OCI-LY7 (cell line): ENCODE measurements at regions not wholly inside any gene's neighbourhood (a gene's known extent, or its start where the extent isn't known, plus 50 kb on each side); places are given as distances from the start of the nearest gene placed in this dataset.

Source experiments
- BruUV-seq: library from RNA; stranded (reverse); fragments of 400-500 nt; replicated peaks from 2 replicates; lab custom pipeline; 2021; lab: Mats Ljungman, UMichigan
- CTCF ChIA-PET: fragments of 300-600 bp; sonication (Branson Sonifier 250); formaldehyde crosslinking; loops from one replicate; lab custom pipeline; 2022; ENCODE audit warnings: antibody characterized with exemption; ENCODE audit not compliant: unreplicated experiment; lab: Charles Lee
- POLR2A ChIA-PET: fragments of 300-600 bp; sonication (Branson Sonifier 250); formaldehyde crosslinking; loops from one replicate; lab custom pipeline; 2022; ENCODE audit warnings: antibody characterized with exemption; lab: Charles Lee
- DNase-seq: peaks from one replicate; pipeline ENCODE4 v3.0.0-alpha.2; 2015; ENCODE audit warnings: low spot score
- H2AFZ ChIP-seq: fragments of 200-600 bp; sonication (generic), shearing (Covaris generic); 2 replicates; pipeline ENCODE4 v1.6.1; 2014; ENCODE audit warnings: mild to moderate bottlenecking, antibody characterized with exemption, low read length, moderate library complexity
- H3K27ac ChIP-seq: fragments of 200-600 bp; sonication (generic); 2 replicates; pipeline ENCODE4 v1.5.1; 2014; ENCODE audit warnings: mixed run types, low read depth, mild to moderate bottlenecking, moderate library complexity, low read length, inconsistent platforms; ENCODE audit not compliant: poor library complexity, severe bottlenecking
- H3K36me3 ChIP-seq: fragments of 200-600 bp; sonication (generic); 2 replicates; pipeline ENCODE4 v1.6.1; 2014; ENCODE audit warnings: mild to moderate bottlenecking, antibody characterized with exemption, low read length, moderate library complexity, mixed read lengths; ENCODE audit not compliant: insufficient read depth
- H3K4me1 ChIP-seq: fragments of 200-600 bp; sonication (generic); 2 replicates; pipeline ENCODE4 v1.5.1; 2014; ENCODE audit warnings: mild to moderate bottlenecking, low read length; ENCODE audit not compliant: insufficient read depth, poor library complexity, severe bottlenecking
- H3K4me2 ChIP-seq: fragments of 200-600 bp; sonication (generic); 2 replicates; pipeline ENCODE4 v1.6.1; 2014; ENCODE audit warnings: mild to moderate bottlenecking, low read length
- H3K4me3 ChIP-seq: fragments of 200-600 bp; sonication (generic); 2 replicates; pipeline ENCODE4 v1.5.1; 2014; ENCODE audit warnings: mild to moderate bottlenecking, low read depth, low read length; ENCODE audit not compliant: poor library complexity, severe bottlenecking
- H3K79me2 ChIP-seq: fragments of 200-600 bp; sonication (generic); 2 replicates; pipeline ENCODE4 v1.6.1; 2016; ENCODE audit warnings: low read depth, mild to moderate bottlenecking, low read length, moderate library complexity, mixed read lengths; ENCODE audit not compliant: insufficient read depth
- H3K9me2 ChIP-seq: fragments of 200-600 bp; sonication (generic); 2 replicates; pipeline ENCODE4 v1.6.1; 2016; ENCODE audit warnings: mild to moderate bottlenecking, low read length, mixed read lengths; ENCODE audit not compliant: insufficient read depth
- H3K9me3 ChIP-seq: fragments of 200-600 bp; sonication (generic); 2 replicates; pipeline ENCODE4 v1.6.1; 2014; ENCODE audit warnings: mild to moderate bottlenecking, mixed run types, low read length, mixed read lengths
- H4K20me1 ChIP-seq: fragments of 200-600 bp; sonication (generic); 2 replicates; pipeline ENCODE4 v1.6.1; 2014; ENCODE audit warnings: mild to moderate bottlenecking, antibody characterized with exemption, low read length, moderate library complexity, mixed read lengths; ENCODE audit not compliant: insufficient read depth
- EZH2phosphoT487 ChIP-seq: fragments of 200-600 bp; sonication (generic); IDR thresholded peaks from 2 replicates; pipeline ENCODE4 v1.6.1; 2018; ENCODE audit warnings: low read depth, borderline replicate concordance, mild to moderate bottlenecking, mixed run types, antibody characterized with exemption, low read length, moderate library complexity, mixed read lengths
- intact Hi-C: fragments of 100-400 bp; cut with micrococcal nuclease; formaldehyde crosslinking; loops from one replicate; pipeline ENCODE4 v1.10.0; 2022; ENCODE audit not compliant: unreplicated experiment
- TF ChIP-seq, protein P1 (sequence below): fragments of 200-600 bp; sonication (generic); conservative IDR thresholded peaks from 2 replicates; pipeline ENCODE4 v1.5.1; 2014; ENCODE audit warnings: mild to moderate bottlenecking, antibody characterized with exemption, low read length, moderate library complexity, mixed read lengths

DNA sequence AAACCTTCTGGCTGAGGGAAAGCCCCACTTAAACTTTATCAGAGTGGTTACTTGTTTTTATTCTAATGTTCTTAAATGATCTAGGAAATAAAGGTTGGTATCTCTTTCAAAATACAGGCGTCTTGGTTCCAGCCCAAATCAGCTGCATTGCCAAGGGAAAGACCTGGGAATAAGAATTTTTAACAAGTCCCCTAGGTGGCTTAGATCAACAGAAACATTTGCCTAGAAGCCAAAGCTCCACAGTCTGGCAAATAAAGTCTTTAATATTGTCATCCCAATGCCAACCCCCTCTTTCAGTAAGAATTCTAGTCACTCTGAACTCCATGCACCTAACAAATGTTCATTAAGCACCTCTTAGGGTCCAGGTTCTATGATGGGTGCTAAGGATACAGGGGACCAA, 66.8 kb downstream of the ARL6IP4 start:
- POLR2A ChIA-PET, result interaction anchor here (1.2 kb wide), 1 partner anchor 8 kb away, joined by 3 read pairs; no protein-coding TSS in a partner anchor
- no peak for DNase-seq

DNA sequence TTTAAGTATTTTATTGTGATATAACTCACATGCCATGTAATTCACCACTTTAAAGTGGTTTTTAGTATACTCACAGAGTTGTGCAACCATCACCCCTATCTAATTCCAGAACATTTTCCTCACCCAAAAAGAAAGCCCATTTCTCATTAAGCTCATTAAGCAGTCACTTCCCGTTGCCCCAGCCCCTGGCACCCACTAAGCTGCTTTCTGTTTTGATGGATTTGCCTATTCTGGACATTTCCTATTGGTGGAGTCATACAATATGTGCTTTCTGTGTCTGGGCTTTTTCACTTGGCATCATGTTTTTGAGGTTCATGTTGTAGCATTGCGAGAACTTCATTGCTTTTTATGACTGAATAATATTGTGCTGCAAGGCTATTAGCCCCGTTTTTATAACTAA, 66.0 kb downstream of the ARL6IP4 start:
- Histone ChIP-seq H2AFZ (no peak overlapping the region), H3K27ac (no peak overlapping the region)
- no TSS peak for BruUV-seq

More for the DNA sequence above, 66.8 kb downstream of the ARL6IP4 start:
- Histone ChIP-seq H3K9me3 (no peaks in the 10 kb centered on the region), H3K79me2 (no peaks in the 10 kb centered on the region), H3K4me2 (no peak overlapping the region), H3K9me2 (no peaks in the 10 kb centered on the region), H3K27ac (no peak overlapping the region), H3K4me3 (no peak overlapping the region), H3K36me3 (no peaks in the 10 kb centered on the region), H4K20me1 (no peaks in the 10 kb centered on the region), H3K4me1 (peaks cover 7% of the 10 kb centered on the region), H2AFZ (no peak overlapping the region)
- intact Hi-C loops, result loop anchor here (10.0 kb wide), 1 partner anchor 108 kb away; the partner anchor contains the start of gene PITPNM2
- TF ChIP-seq, protein P1, sequence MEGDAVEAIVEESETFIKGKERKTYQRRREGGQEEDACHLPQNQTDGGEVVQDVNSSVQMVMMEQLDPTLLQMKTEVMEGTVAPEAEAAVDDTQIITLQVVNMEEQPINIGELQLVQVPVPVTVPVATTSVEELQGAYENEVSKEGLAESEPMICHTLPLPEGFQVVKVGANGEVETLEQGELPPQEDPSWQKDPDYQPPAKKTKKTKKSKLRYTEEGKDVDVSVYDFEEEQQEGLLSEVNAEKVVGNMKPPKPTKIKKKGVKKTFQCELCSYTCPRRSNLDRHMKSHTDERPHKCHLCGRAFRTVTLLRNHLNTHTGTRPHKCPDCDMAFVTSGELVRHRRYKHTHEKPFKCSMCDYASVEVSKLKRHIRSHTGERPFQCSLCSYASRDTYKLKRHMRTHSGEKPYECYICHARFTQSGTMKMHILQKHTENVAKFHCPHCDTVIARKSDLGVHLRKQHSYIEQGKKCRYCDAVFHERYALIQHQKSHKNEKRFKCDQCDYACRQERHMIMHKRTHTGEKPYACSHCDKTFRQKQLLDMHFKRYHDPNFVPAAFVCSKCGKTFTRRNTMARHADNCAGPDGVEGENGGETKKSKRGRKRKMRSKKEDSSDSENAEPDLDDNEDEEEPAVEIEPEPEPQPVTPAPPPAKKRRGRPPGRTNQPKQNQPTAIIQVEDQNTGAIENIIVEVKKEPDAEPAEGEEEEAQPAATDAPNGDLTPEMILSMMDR, result no peak
- TF ChIP-seq EZH2phosphoT487, result no peak
- CTCF ChIA-PET, result no interaction called here
- BruUV-seq, result no TSS peak

DNA sequence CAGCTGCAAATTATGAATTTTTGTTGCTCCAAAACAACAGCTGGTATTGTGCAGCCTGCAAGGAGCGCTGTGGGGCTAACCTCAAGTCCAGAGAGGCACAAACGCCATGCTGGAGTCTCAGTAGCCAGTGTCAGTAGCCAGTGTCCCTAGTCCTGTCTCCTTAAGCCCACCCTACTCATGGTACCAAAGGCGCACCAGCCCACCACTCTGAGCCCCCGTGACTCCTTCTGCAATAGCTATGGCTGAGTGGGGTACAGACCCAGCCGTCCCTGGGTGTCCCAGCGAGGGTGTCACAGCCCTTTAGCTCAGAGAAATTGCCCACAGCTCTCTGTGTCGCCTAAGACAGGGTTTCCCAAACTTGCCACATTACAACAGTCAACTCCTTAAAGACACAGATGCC, 65.2 kb downstream of the ARL6IP4 start:
- no peak for TF ChIP-seq EZH2phosphoT487
- TF ChIP-seq, protein P1, result no peak
- Histone ChIP-seq H3K4me3 (no peak overlapping the region), H3K4me1 (peaks cover 7% of the 10 kb centered on the region), H2AFZ (no peak overlapping the region), H4K20me1 (no peaks in the 10 kb centered on the region), H3K4me2 (no peak overlapping the region), H3K9me3 (no peaks in the 10 kb centered on the region), H3K9me2 (no peaks in the 10 kb centered on the region), H3K36me3 (no peaks in the 10 kb centered on the region), H3K27ac (no peak overlapping the region), H3K79me2 (no peaks in the 10 kb centered on the region)
- CTCF ChIA-PET, result no interaction called here
- POLR2A ChIA-PET, result no interaction called here
- no TSS peak for BruUV-seq
- intact Hi-C loops, result loop anchor here (10.0 kb wide), 1 partner anchor 109 kb away; the partner anchor contains the start of gene PITPNM2
- no peak for DNase-seq

More for the DNA sequence above, 66.0 kb downstream of the ARL6IP4 start:
- Histone ChIP-seq H3K79me2 (no peaks in the 10 kb centered on the region), H4K20me1 (no peaks in the 10 kb centered on the region), H3K9me3 (no peaks in the 10 kb centered on the region), H3K4me3 (no peak overlapping the region), H3K4me2 (no peak overlapping the region), H3K36me3 (no peaks in the 10 kb centered on the region), H3K9me2 (no peaks in the 10 kb centered on the region), H3K4me1 (peaks cover 7% of the 10 kb centered on the region)
- intact Hi-C loops, result loop anchor here (10.0 kb wide), 1 partner anchor 108 kb away; the partner anchor contains the start of gene PITPNM2
- CTCF ChIA-PET, result no interaction called here
- TF ChIP-seq, protein P1, result no peak
- TF ChIP-seq EZH2phosphoT487, result no peak
- POLR2A ChIA-PET, result interaction anchor here (1.2 kb wide), 1 partner anchor 8 kb away, joined by 3 read pairs; no protein-coding TSS in a partner anchor
- DNase-seq, result no peak
